DOHH2 (cell line): ENCODE measurements at regions not wholly inside any gene's neighbourhood (a gene's known extent, or its start where the extent isn't known, plus 50 kb on each side); places are given as distances from the start of the nearest gene placed in this dataset.

Source experiments
- H3F3A ChIP-seq: fragments of 200-600 bp; sonication (generic), shearing (Covaris generic); 2 replicates; pipeline ENCODE4 v1.6.0; 2016; ENCODE audit warnings: antibody characterized with exemption, mild to moderate bottlenecking; ENCODE audit not compliant: control insufficient read depth, insufficient read depth
- H3K27ac ChIP-seq: fragments of 200-600 bp; sonication (generic); 2 replicates; pipeline ENCODE4 v1.5.1; 2014; ENCODE audit warnings: low read depth, mild to moderate bottlenecking, low read length, moderate library complexity
- H3K27me3 ChIP-seq: fragments of 200-600 bp; sonication (generic); 2 replicates; pipeline ENCODE4 v1.6.1; 2014; ENCODE audit warnings: mild to moderate bottlenecking, low read length, mixed read lengths; ENCODE audit not compliant: control insufficient read depth
- H3K36me3 ChIP-seq: fragments of 200-600 bp; sonication (generic); 2 replicates; pipeline ENCODE4 v1.6.1; 2014; ENCODE audit warnings: mild to moderate bottlenecking, low read length, moderate library complexity, mixed read lengths; ENCODE audit not compliant: control insufficient read depth
- H3K4me1 ChIP-seq: fragments of 200-600 bp; sonication (generic); 2 replicates; pipeline ENCODE4 v1.6.1; 2014; ENCODE audit warnings: mild to moderate bottlenecking, low read length, mixed read lengths; ENCODE audit not compliant: control insufficient read depth
- H3K4me2 ChIP-seq: fragments of 200-600 bp; sonication (generic); 2 replicates; pipeline ENCODE4 v1.6.0; 2014; ENCODE audit warnings: mild to moderate bottlenecking, low read length, moderate library complexity
- H3K4me3 ChIP-seq: fragments of 200-600 bp; sonication (generic); 2 replicates; pipeline ENCODE4 v1.5.1; 2014; ENCODE audit warnings: mild to moderate bottlenecking, low read length, mixed read lengths
- H3K79me2 ChIP-seq: fragments of 200-600 bp; sonication (generic); 2 replicates; pipeline ENCODE4 v1.6.1; 2014; ENCODE audit warnings: mild to moderate bottlenecking, low read length, mixed read lengths; ENCODE audit not compliant: control insufficient read depth
- H3K9me2 ChIP-seq: fragments of 200-600 bp; sonication (generic); replicated peaks from 2 replicates; pipeline ENCODE4 v1.6.1; 2014; ENCODE audit warnings: mild to moderate bottlenecking, low read length, mixed read lengths; ENCODE audit not compliant: control insufficient read depth
- H3K9me3 ChIP-seq: fragments of 200-600 bp; sonication (generic); 2 replicates; pipeline ENCODE4 v1.6.1; 2014; ENCODE audit warnings: antibody characterized with exemption, low read length, mixed read lengths; ENCODE audit not compliant: control insufficient read depth, insufficient read depth
- H4K20me1 ChIP-seq: fragments of 200-600 bp; sonication (generic); 2 replicates; pipeline ENCODE4 v1.6.0; 2014; ENCODE audit warnings: low read depth, mild to moderate bottlenecking, antibody characterized with exemption, low read length, moderate library complexity; ENCODE audit not compliant: control insufficient read depth, insufficient read depth
- EZH2phosphoT487 ChIP-seq: fragments of 200-600 bp; sonication (generic); IDR thresholded peaks from 2 replicates; pipeline ENCODE4 v1.6.1; 2017; ENCODE audit warnings: borderline replicate concordance, mild to moderate bottlenecking, antibody characterized with exemption, low read length, moderate library complexity, mixed read lengths
- TF ChIP-seq, protein P1 (sequence below): fragments of 200-600 bp; sonication (generic); IDR thresholded peaks from one replicate; pipeline ENCODE4 v1.5.1; 2014; ENCODE audit warnings: antibody characterized with exemption, mild to moderate bottlenecking, low read depth, low read length; ENCODE audit not compliant: poor library complexity, severe bottlenecking

DNA sequence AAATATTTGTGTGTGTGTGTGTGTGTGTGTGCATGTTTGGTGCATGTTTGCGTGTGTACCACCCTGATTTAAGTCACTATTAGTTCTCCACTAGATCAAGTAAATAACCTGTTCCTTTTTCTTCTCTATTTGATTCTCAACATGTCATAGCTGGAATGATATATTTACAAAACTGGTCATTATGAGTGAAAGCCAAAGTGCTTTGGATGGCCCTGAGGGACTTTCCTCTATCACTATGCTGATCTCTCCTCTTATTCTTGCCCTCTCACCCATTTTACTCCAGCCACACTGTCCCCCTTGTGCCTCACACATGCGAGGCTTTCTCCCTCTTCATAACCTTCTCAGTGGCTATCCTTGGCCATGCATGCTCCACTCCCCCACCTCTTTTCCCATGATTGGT, 144.6 kb upstream of the NMUR2 start:
- no peaks in the 10 kb centered on the region for H3K9me3 ChIP-seq
- H4K20me1 ChIP-seq = no peaks in the 10 kb centered on the region
- H3K36me3 ChIP-seq = no peaks in the 10 kb centered on the region
- H3K79me2 ChIP-seq = no peaks in the 10 kb centered on the region
- no peaks in the 10 kb centered on the region for H3F3A ChIP-seq
- H3K27me3 ChIP-seq = no peaks in the 10 kb centered on the region
- H3K4me3 ChIP-seq = no peak overlapping the region
- no peaks in the 10 kb centered on the region for H3K9me2 ChIP-seq
- no peaks in the 10 kb centered on the region for H3K4me1 ChIP-seq
- no peak overlapping the region for H3K27ac ChIP-seq
- no peak overlapping the region for H3K4me2 ChIP-seq
- TF ChIP-seq, protein P1, sequence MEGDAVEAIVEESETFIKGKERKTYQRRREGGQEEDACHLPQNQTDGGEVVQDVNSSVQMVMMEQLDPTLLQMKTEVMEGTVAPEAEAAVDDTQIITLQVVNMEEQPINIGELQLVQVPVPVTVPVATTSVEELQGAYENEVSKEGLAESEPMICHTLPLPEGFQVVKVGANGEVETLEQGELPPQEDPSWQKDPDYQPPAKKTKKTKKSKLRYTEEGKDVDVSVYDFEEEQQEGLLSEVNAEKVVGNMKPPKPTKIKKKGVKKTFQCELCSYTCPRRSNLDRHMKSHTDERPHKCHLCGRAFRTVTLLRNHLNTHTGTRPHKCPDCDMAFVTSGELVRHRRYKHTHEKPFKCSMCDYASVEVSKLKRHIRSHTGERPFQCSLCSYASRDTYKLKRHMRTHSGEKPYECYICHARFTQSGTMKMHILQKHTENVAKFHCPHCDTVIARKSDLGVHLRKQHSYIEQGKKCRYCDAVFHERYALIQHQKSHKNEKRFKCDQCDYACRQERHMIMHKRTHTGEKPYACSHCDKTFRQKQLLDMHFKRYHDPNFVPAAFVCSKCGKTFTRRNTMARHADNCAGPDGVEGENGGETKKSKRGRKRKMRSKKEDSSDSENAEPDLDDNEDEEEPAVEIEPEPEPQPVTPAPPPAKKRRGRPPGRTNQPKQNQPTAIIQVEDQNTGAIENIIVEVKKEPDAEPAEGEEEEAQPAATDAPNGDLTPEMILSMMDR = no peak
- TF ChIP-seq EZH2phosphoT487 = no peak

DNA sequence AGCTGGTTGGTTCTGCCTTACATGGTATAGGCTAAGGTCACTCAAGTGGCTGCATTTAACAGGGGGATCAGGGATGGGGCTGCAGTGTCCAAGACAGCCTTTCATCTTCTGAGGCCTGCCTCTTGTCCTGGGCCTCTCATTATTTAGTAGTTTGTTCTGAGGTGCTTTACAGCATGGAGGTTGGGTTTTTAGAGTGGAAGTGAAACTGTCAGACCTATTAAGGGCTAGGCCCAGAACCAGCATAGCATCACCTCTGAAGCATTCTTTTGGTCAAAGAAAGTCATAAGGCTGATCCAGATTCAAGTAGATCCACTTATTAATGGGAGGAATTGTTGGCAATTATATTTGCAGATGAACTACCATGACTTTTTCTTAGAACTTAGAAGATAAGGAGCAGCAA, 146.0 kb upstream of the NMUR2 start:
- Histone ChIP-seq H3K9me2 (no peaks in the 10 kb centered on the region), H3K4me2 (no peak overlapping the region), H3K27me3 (no peaks in the 10 kb centered on the region), H3K27ac (no peak overlapping the region), H3K9me3 (no peaks in the 10 kb centered on the region), H3K4me1 (no peaks in the 10 kb centered on the region), H4K20me1 (no peaks in the 10 kb centered on the region), H3K79me2 (no peaks in the 10 kb centered on the region), H3K36me3 (no peaks in the 10 kb centered on the region), H3F3A (no peaks in the 10 kb centered on the region), H3K4me3 (no peak overlapping the region)
- no peak for TF ChIP-seq EZH2phosphoT487
- TF ChIP-seq, protein P1 = no peak

DNA sequence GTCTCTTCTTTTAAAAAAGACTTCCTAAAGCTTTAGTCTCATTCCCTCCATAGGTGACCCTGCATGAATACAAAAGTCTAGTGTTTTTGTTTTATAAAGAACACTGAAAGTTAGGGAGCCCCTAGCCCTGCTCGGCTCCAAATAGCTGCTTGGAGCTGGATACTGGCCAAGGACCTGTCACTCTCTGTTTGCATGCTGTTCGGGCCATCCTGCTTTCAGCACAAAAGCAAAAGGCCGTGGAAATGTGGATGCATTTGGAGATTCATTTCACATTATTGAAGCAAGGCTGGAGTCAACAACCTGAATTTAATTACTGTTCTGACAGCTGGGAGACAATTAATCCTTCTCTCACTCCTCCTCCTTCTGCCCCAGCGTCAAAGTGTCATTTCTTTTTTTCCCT, 151.7 kb upstream of the NMUR2 start:
- H3K4me3 ChIP-seq = no peak overlapping the region
- no peaks in the 10 kb centered on the region for H3K4me1 ChIP-seq
- TF ChIP-seq, protein P1 = no peak
- TF ChIP-seq EZH2phosphoT487 = no peak
- H3K27me3 ChIP-seq = no peaks in the 10 kb centered on the region
- no peak overlapping the region for H3K27ac ChIP-seq
- H3K4me2 ChIP-seq = no peak overlapping the region
- H3K36me3 ChIP-seq = no peaks in the 10 kb centered on the region
- H3K79me2 ChIP-seq = no peaks in the 10 kb centered on the region
- no peaks in the 10 kb centered on the region for H3K9me3 ChIP-seq
- H4K20me1 ChIP-seq = no peaks in the 10 kb centered on the region
- no peaks in the 10 kb centered on the region for H3F3A ChIP-seq
- H3K9me2 ChIP-seq = no peaks in the 10 kb centered on the region
